Activated CD8-positive, alpha-beta memory T cell treated with anti-CD3 and anti-CD28 coated beads for 1 hour (primary cell): ENCODE measurements at regions not wholly inside any gene's neighbourhood (a gene's known extent, or its start where the extent isn't known, plus 50 kb on each side); places are given as distances from the start of the nearest gene placed in this dataset.

Experiments used
- DNase-seq, 2 donors: peaks; one replicate each; pipeline ENCODE4 v3.0.0-alpha.2; 2020; ENCODE audit warnings: low read depth in 1 of 2; ENCODE audit errors: extremely low read depth in 1 of 2

GRCh38 chr4:152117933-152118507, 357.2 kb upstream of the GATB start:
- no peak for DNase-seq

- no peak for DNase-seq
Measured at GRCh38 chr4:152117520-152117919, 356.7 kb upstream of the GATB start.

DNA sequence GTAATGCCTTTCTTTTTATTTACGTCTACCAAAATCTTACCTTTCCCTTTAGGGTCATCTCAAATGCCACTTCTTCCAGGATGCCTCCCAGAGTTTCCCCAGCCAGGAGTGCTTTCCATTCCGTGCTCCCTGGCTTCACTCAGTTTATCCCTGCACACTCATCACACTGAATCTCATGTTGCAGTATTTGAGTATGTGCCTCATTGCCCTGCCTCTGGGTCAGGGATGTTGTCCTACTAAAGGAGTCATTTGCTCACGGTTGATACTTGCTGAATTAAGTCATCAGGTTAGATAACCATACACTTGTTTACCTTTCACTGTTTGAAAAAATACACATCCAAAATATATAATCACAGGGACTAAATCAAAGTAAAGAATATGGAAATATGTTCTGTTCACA, 356.2 kb upstream of the GATB start:
- DNase-seq, result no peak

- no peak for DNase-seq
Measured at GRCh38 chr4:152115794-152116193, 355.0 kb upstream of the GATB start.

DNA sequence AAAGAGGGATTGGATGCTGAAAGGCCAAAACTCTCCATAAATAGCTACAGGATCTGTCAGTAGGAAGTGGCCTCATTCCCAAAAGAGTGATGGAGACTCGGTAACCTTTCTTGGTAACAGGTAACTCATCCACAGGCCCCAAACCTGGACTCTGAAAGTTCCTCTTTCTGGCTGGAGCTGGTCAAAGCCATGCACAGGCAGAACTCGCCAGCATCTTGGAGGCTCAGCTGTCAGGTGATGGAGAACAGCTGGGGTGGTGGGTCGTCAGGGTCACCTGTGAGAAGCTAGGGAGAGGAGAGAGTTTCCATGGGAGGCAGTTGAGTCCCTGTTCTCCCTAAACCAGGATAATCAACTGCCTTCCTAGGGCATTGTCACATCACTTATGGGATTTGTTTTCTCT, 354.3 kb upstream of the GATB start:
- DNase-seq, result no peak

DNA sequence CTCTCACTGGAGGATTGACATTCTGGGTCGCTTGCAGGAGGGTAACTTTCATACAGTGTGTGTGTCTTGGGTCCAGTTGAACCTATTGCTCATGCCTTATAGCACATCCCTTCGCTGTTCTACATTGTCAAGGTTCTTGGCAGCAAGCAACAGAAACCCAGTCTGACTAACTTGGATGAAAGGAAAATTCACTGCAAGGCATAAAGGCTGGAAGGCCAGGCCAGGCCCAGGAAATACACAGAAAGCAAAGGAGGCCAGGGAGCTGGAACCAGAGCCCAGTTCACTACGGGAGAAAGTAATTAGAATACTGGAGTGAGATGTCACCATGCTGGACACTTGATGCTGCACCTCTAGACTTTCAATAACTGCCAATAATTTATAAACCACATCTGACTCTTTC, 353.8 kb upstream of the GATB start:
- DNase-seq, result no peak

GRCh38 chr4:152112887-152113286, 352.1 kb upstream of the GATB start:
- no peak for DNase-seq

GRCh38 chr4:152112190-152112589, 351.4 kb upstream of the GATB start:
- DNase-seq, result no peak

GRCh38 chr4:152110780-152111179, 350.0 kb upstream of the GATB start:
- no peak for DNase-seq

DNA sequence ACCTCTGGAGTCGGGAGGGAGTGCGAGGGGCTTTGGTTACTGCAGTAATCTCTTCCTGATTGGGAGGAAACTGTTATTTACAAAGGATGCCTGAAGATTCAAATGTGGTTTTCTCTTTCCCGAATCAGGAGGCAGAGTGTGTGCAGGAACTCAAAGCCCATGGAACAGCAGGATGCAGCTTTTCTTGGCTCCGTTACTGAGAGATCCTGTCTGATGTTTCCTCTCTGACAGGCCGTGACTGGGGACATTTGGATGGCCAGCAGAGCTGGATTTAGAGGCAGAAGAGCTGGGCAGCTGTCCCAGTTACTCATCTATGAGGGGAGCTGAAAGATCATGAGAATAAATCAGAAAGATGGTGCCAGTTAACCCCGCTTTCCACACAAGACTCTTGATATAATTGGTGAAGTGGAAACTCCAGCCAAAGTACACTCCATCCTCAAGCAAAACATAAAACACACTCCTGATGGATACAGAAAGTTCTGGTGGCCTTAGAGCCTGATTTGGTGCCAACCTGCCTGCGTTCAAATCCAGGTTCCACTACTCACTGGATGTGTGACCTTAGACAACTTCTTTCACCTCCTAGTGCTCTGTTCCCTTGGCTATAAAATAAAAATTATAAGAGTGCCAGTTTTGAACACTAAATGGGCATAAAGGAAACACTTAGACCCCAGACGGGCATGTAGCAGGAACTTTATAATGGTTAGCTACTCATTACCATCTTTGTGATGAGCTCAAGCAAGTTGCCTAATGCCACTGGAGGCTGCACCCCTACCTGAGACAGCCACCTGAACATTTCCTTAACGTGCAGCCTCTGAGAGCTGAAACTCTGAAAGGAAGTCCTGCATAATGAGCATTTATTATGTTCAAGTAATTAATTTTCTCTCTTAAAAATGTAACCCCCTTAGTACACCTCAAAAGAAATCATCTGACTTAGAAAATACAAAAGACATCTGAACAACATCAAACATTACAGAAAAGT, 349.0 kb upstream of the GATB start:
- DNase-seq, result no peak

GRCh38 chr4:152107736-152108500, 347.1 kb upstream of the GATB start:
- DNase-seq, result no peak

- DNase-seq, result no peak
Measured at GRCh38 chr4:152106781-152107321, 346.0 kb upstream of the GATB start.

- no peak for DNase-seq
Measured at GRCh38 chr4:152106113-152106763, 345.4 kb upstream of the GATB start.

GRCh38 chr4:152104901-152105357, 344.1 kb upstream of the GATB start:
- no peak for DNase-seq

GRCh38 chr4:152104356-152104755, 343.5 kb upstream of the GATB start:
- DNase-seq, result no peak

DNA sequence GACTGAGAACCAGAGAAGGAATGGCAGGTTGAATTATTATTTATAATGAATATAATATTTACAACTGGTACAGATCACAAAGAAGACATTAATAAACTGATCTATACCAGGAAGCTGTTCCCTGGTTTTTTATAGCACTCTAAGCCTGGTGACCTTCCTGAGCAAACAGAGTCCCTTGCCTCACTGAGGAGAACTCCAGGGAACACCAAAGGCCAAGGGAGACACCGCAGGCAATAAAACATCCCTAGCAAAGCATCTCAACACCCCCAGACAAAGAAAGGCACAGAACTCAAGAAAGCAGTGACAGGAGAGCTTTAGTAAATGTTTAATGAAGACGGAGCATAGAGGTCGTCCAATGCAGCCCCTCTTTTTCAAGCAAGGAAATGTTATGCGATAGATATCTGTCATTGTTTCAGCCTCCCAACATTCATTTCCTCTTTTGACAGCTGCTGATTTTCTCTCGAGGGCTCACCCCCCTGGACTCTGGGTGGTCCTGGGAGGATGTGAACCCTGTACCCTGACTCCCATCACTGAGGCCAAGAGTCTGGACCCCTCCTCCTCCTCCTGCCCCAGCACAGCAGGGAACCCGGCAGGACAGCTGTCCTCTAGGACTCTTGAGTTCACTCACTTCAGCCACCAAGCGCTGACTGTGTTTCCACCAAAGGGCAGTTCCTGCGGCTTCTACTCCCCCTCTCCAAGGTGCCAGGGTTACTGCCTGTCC, 342.5 kb upstream of the GATB start:
- no peak for DNase-seq

GRCh38 chr4:152102436-152103000, 341.7 kb upstream of the GATB start:
- no peak for DNase-seq

DNA sequence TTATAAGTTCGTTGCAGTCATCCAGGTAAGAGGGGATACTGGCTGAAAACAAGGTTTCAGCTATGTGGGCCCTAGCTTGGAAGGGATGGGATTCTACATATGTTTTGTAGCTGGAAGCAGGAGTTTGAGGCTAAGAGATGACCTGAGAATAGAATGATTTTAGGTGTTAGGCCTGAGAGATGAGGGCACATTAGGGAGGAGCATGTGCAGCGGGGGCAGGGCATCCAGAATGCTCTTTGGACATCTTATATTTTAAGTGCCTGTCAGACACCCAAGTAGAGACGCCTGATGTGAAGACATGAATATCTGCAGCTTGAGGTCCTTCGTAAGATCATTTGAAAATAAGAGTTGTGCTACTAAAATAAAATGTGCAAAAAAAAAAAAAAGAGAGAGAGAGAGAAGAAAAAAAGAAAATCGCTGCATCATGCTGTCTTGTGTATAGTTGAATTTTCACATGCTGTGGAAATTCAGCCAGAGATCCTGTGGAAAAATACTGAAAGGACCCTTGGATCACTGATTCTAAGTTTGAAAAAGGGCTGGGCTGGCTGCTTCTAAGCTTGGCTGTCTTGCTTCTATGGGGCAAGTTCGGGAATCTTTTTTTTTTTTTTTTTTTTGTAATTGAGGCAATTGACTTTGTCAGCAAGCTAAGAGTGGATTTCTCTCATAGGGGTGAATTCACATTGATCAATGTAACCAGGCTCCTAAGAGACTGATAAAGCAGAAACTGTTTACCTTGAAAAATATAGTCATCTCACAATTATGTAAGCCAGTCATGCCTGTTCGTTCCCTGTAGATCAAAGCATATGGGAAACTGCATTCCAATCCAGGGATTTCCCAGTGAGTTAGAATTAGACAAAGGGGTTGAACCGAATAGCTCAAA, 341.0 kb upstream of the GATB start:
- DNase-seq, result no peak
